GM23248 (cell line): ENCODE measurements at regions not wholly inside any gene's neighbourhood (a gene's known extent, or its start where the extent isn't known, plus 50 kb on each side); places are given as distances from the start of the nearest gene placed in this dataset.

Experiments
- EZH2 ChIP-seq: fragments of 200-600 bp; sonication (generic); IDR thresholded peaks from 2 replicates; pipeline ENCODE4 v1.6.1; 2018; ENCODE audit warnings: antibody characterized with exemption, mild to moderate bottlenecking; ENCODE audit not compliant: insufficient read depth, poor library complexity, severe bottlenecking
- EZH2phosphoT487 ChIP-seq: fragments of 200-600 bp; sonication (generic); IDR thresholded peaks from 2 replicates; pipeline ENCODE4 v1.6.1; 2018; ENCODE audit warnings: antibody characterized with exemption, moderate library complexity, mild to moderate bottlenecking, low read depth; ENCODE audit not compliant: insufficient read depth

DNA sequence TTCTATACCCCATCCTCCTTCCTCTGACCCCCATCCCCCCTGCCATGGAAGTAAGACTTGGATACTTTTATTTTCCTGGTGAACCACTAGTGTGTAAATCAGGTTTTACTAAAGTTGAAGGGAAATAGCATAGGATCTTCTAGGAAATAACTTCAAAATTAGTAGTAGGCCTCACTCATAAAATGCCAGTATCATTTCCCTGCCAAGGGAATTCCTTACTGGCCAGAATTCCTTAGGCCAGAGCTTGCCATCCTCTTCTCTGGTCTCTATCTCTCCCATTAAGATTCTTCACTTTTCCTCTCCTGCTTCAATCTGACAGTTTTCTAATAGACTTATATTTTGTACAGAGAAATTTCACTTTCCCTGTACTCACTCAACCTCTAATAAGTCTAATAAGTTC lies 322.8 kb upstream of the TANK start:
- TF ChIP-seq EZH2 (no peak), EZH2phosphoT487 (no peak)
